ENCODE measurements at regions not wholly inside any gene's neighbourhood (a gene's known extent, or its start where the extent isn't known, plus 50 kb on each side); places are given as distances from the start of the nearest gene placed in this dataset.
"Not testable (repeated sequence)": the region's sequence is repeated elsewhere in the genome, so short reads cannot be mapped to it uniquely, and the experiment has no call there.

- no peaks in the 10 kb centered on the region for H3K9me2 ChIP-seq (replicated peaks; ENCODE audit: low read depth, low read length)
- H3K4me1 ChIP-seq (ENCODE audit: insufficient read depth, low read length, poor library complexity, severe bottlenecking) = no peaks in the 10 kb centered on the region
- H4K20me1 ChIP-seq (ENCODE audit: insufficient read depth, low read length, poor library complexity, severe bottlenecking) = no peaks in the 10 kb centered on the region
- H3K4me2 ChIP-seq (ENCODE audit: low read depth, low read length, poor library complexity, severe bottlenecking) = no peak overlapping the region
- H3K36me3 ChIP-seq (ENCODE audit: insufficient read depth, low read length) = no peaks in the 10 kb centered on the region
- H3K9me3 ChIP-seq (ENCODE audit: insufficient read depth, low read depth, low read length) = no peaks in the 10 kb centered on the region
- TF ChIP-seq EZH2phosphoT487 (IDR thresholded peaks at IDR 0.05; ENCODE audit: borderline replicate concordance) (no peak), CTCF (conservative IDR thresholded peaks at IDR 0.05; ENCODE audit: low read length) (no peak)
- no peaks in the 10 kb centered on the region for H3F3A ChIP-seq (ENCODE audit: low read depth)
- no peak overlapping the region for H3K4me3 ChIP-seq (ENCODE audit: low read length, poor library complexity, severe bottlenecking)
- H3K79me2 ChIP-seq (ENCODE audit: insufficient read depth, low read length) = no peaks in the 10 kb centered on the region
- H2AFZ ChIP-seq (ENCODE audit: low read length) = no peak overlapping the region
- H3K9ac ChIP-seq (ENCODE audit: low read depth, low read length, poor library complexity, severe bottlenecking) = no peak overlapping the region
- no peaks in the 10 kb centered on the region for H3K27me3 ChIP-seq (ENCODE audit: insufficient read depth, low read length, poor library complexity, severe bottlenecking)
These were observed 199.2 kb upstream of the SULF2 start for GRCh38 chr20:47984437-47984836.

GRCh38 chr20:47983642-47984041 is 198.4 kb upstream of the SULF2 start:
- not testable (repeated sequence) for H3K4me2 ChIP-seq (ENCODE audit: low read depth, low read length, poor library complexity, severe bottlenecking); H4K20me1 ChIP-seq (ENCODE audit: insufficient read depth, low read length, poor library complexity, severe bottlenecking); H3K4me1 ChIP-seq (ENCODE audit: insufficient read depth, low read length, poor library complexity, severe bottlenecking); H3K9me3 ChIP-seq (ENCODE audit: insufficient read depth, low read depth, low read length); H3K27me3 ChIP-seq (ENCODE audit: insufficient read depth, low read length, poor library complexity, severe bottlenecking); H3K36me3 ChIP-seq (ENCODE audit: insufficient read depth, low read length); H3K9me2 ChIP-seq (replicated peaks; ENCODE audit: low read depth, low read length); H3K4me3 ChIP-seq (ENCODE audit: low read length, poor library complexity, severe bottlenecking); H3K79me2 ChIP-seq (ENCODE audit: insufficient read depth, low read length); H2AFZ ChIP-seq (ENCODE audit: low read length); H3F3A ChIP-seq (ENCODE audit: low read depth); H3K9ac ChIP-seq (ENCODE audit: low read depth, low read length, poor library complexity, severe bottlenecking)

GRCh38 chr20:47982574-47983360 is 197.5 kb upstream of the SULF2 start:
- no peak overlapping the region for H3K4me2 ChIP-seq (ENCODE audit: low read depth, low read length, poor library complexity, severe bottlenecking)
- no peaks in the 10 kb centered on the region for H3K27me3 ChIP-seq (ENCODE audit: insufficient read depth, low read length, poor library complexity, severe bottlenecking)
- no peaks in the 10 kb centered on the region for H3K9me3 ChIP-seq (ENCODE audit: insufficient read depth, low read depth, low read length)
- TF ChIP-seq EZH2phosphoT487 (IDR thresholded peaks at IDR 0.05; ENCODE audit: borderline replicate concordance) (no peak), CTCF (conservative IDR thresholded peaks at IDR 0.05; ENCODE audit: low read length) (no peak)
- no peak overlapping the region for H3K4me3 ChIP-seq (ENCODE audit: low read length, poor library complexity, severe bottlenecking)
- H3K79me2 ChIP-seq (ENCODE audit: insufficient read depth, low read length) = no peaks in the 10 kb centered on the region
- H3F3A ChIP-seq (ENCODE audit: low read depth) = no peaks in the 10 kb centered on the region
- H3K9ac ChIP-seq (ENCODE audit: low read depth, low read length, poor library complexity, severe bottlenecking) = no peak overlapping the region
- no peak overlapping the region for H2AFZ ChIP-seq (ENCODE audit: low read length)
- H3K9me2 ChIP-seq (replicated peaks; ENCODE audit: low read depth, low read length) = no peaks in the 10 kb centered on the region
- no peaks in the 10 kb centered on the region for H3K36me3 ChIP-seq (ENCODE audit: insufficient read depth, low read length)
- no peaks in the 10 kb centered on the region for H4K20me1 ChIP-seq (ENCODE audit: insufficient read depth, low read length, poor library complexity, severe bottlenecking)
- H3K4me1 ChIP-seq (ENCODE audit: insufficient read depth, low read length, poor library complexity, severe bottlenecking) = peaks cover 4% of the 10 kb centered on the region

GRCh38 chr20:47981222-47981621 is 195.9 kb upstream of the SULF2 start:
- no peak for TF ChIP-seq CTCF (conservative IDR thresholded peaks at IDR 0.05; ENCODE audit: low read length)
- no peak for TF ChIP-seq EZH2phosphoT487 (IDR thresholded peaks at IDR 0.05; ENCODE audit: borderline replicate concordance)
- no peaks in the 10 kb centered on the region for H3K79me2 ChIP-seq (ENCODE audit: insufficient read depth, low read length)
- H3F3A ChIP-seq (ENCODE audit: low read depth) = no peaks in the 10 kb centered on the region
- peaks cover 4% of the 10 kb centered on the region for H3K4me1 ChIP-seq (ENCODE audit: insufficient read depth, low read length, poor library complexity, severe bottlenecking)
- no peaks in the 10 kb centered on the region for H3K27me3 ChIP-seq (ENCODE audit: insufficient read depth, low read length, poor library complexity, severe bottlenecking)
- no peak overlapping the region for H3K9ac ChIP-seq (ENCODE audit: low read depth, low read length, poor library complexity, severe bottlenecking)
- no peak overlapping the region for H3K4me2 ChIP-seq (ENCODE audit: low read depth, low read length, poor library complexity, severe bottlenecking)
- H3K4me3 ChIP-seq (ENCODE audit: low read length, poor library complexity, severe bottlenecking) = no peak overlapping the region
- H3K9me3 ChIP-seq (ENCODE audit: insufficient read depth, low read depth, low read length) = no peaks in the 10 kb centered on the region
- no peaks in the 10 kb centered on the region for H3K9me2 ChIP-seq (replicated peaks; ENCODE audit: low read depth, low read length)
- H3K36me3 ChIP-seq (ENCODE audit: insufficient read depth, low read length) = no peaks in the 10 kb centered on the region
- no peak overlapping the region for H2AFZ ChIP-seq (ENCODE audit: low read length)
- H4K20me1 ChIP-seq (ENCODE audit: insufficient read depth, low read length, poor library complexity, severe bottlenecking) = no peaks in the 10 kb centered on the region
